GM12865 (cell line): ENCODE measurements at regions not wholly inside any gene's neighbourhood (a gene's known extent, or its start where the extent isn't known, plus 50 kb on each side); places are given as distances from the start of the nearest gene placed in this dataset.

Source experiments
- DNase-seq: peaks from one replicate; pipeline ENCODE4 v3.0.0; 2010; ENCODE audit warnings: low read depth
- H3K4me3 ChIP-seq: 2 replicates; pipeline ENCODE4 v1.5.1; 2011; ENCODE audit warnings: mild to moderate bottlenecking, low read depth, low read length, control low read depth
- TF ChIP-seq, protein P1 (sequence below): IDR thresholded peaks from 2 replicates; pipeline ENCODE4 v1.5.1; 2011; ENCODE audit warnings: low read length, control low read depth, low read depth, inconsistent platforms; ENCODE audit not compliant: insufficient read depth; ENCODE audit errors: missing control alignments

DNA sequence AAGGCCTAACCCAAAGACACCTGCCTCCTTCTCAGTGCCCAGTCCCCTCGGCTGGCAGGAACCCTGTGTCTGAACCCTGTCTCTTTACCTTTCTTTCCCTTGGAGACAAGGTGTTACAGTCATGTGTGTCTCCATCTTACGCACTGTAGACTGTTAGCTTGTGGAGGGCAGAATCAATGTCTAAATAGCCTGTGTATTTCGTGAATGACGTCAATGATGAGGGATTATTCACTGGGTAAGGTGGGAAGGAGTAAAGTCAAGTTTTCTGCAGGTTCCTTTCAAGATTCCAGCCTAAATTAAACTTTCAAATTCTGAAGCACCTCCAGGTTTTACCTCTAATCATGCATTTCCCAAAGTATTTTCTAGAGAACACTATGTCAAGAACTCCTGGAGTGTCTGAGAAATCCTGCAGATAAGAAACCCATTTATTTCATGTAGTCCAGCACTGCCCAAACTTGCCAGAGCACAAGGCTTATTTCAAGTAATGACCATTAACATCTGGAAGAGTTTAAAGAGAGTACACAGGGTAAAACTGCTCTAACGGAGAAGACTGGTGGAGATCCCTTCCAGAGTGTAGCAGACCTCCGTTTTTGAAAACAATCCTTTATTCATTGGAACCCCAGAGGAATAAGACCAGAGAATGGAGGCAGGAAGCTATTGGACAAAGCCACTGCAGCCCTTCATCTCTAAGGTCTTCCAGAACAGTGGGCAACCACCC lies 72.8 kb downstream of the KCNF1 start:
- TF ChIP-seq, protein P1, sequence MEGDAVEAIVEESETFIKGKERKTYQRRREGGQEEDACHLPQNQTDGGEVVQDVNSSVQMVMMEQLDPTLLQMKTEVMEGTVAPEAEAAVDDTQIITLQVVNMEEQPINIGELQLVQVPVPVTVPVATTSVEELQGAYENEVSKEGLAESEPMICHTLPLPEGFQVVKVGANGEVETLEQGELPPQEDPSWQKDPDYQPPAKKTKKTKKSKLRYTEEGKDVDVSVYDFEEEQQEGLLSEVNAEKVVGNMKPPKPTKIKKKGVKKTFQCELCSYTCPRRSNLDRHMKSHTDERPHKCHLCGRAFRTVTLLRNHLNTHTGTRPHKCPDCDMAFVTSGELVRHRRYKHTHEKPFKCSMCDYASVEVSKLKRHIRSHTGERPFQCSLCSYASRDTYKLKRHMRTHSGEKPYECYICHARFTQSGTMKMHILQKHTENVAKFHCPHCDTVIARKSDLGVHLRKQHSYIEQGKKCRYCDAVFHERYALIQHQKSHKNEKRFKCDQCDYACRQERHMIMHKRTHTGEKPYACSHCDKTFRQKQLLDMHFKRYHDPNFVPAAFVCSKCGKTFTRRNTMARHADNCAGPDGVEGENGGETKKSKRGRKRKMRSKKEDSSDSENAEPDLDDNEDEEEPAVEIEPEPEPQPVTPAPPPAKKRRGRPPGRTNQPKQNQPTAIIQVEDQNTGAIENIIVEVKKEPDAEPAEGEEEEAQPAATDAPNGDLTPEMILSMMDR: no peak
- DNase-seq: no peak

DNA sequence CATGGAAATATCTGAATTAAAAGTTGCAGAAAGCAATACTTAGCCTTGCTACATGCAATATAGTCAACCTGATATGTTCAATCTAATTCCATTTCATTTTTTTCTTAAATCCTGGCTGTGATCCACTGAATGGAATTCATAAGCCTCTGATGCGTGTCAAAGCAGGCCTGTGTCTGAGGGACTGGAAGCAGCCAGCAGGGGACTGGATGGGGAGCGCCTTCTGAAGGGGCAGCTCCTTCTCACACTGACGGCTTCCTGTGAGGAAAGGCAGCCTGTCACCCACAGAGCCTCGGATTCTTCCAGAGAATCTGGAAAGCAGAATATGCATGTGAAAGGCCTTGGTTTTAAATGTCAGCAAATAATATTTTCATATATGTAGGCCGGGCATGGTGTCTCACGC lies 73.5 kb downstream of the KCNF1 start:
- no peak for DNase-seq
- no peak overlapping the region for H3K4me3 ChIP-seq
- TF ChIP-seq, protein P1: no peak

More for the DNA sequence above, 72.8 kb downstream of the KCNF1 start:
- no peak overlapping the region for H3K4me3 ChIP-seq

DNA sequence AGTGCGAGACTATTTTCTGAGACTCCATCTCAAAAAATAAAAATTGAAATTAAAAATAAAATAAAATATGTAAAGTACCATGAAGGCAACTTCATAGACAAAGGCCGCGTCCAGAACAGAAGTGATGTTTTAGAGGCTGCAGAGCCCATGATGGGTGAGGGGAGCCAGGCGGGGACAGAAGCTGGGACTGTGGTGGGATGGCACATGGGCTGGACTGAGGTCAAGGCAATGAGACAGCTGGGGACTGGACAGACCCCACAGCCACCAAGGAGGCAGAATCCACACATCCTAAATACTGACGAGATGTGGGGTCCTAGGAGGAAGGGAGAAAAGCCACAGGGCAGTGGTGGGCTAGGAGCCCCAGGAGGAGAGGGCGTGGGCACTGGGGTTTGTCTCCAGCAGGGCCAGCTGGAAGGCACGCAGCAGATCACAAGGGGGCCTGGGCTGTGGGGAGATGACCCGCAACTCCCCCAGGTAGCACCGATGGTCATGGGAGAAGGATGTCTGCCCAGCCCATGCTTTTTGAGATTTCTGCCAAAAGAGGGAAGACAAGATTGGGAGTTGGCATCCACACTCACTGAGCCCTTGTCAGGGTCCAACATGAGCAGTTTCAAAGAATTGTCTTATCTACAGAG lies 74.3 kb downstream of the KCNF1 start:
- DNase-seq: no peak

DNA sequence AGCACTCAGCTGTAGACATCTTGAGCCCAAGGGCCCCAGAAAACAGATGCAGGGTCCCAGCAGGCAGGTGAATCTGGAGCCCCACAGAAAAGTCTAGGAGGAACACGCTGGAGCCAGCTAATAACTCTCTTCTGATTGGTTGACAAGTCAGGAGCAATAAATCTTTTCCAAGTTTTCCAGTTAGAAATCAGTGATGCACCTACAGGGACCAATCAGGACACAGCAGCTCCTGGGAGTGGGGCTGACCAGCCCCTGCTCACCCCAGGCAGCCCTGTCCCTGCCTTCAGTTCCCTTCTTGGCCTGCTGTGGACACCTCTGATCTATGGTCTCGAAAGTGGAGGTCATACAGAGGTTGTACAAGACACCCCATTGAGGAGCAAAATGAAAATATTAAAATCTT lies 75.7 kb downstream of the KCNF1 start:
- TF ChIP-seq, protein P1: no peak
- no peak for DNase-seq
- no peak overlapping the region for H3K4me3 ChIP-seq

More for the DNA sequence above, 74.3 kb downstream of the KCNF1 start:
- no peak overlapping the region for H3K4me3 ChIP-seq
- TF ChIP-seq, protein P1: no peak

DNA sequence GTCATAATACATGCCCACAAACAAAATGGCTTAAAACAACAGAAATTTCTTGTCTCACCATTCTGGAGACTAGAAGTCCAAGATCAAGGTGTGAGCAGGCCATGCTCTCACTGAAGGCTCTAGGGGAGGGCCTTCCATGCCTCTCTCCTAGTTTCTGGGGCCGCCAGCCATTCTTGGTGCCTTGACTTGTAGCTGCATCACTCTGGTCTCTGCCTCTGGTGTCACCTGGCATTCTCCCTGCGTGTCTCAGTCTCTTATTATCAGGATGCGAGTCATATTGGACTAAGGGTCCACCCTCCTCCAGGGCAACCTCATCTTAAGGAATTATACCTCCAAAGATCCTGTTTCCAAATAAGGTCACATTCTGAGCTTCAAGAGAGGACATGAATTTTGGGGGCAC lies 76.1 kb downstream of the KCNF1 start:
- no peak overlapping the region for H3K4me3 ChIP-seq
- no peak for DNase-seq
- TF ChIP-seq, protein P1: no peak

DNA sequence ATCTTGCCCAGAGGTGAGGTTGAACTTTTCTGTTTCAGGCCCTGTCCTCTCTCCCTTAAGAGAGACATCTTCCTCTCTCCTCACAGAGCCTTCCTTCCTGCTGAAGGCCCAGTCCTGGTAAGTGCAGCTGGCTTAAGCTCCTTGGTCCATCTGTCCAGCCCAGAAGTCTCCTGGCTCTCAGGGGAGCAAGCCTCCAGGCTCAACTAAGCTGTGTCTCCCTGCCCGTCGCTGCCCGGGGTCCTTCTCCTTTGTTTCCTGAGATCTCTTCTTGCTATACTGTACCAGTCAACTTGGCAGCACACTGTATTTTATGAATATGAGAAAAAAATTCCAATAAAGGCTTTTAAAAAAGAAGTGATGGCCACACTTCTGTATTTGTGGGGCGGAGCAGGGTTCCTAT lies 77.4 kb downstream of the KCNF1 start:
- TF ChIP-seq, protein P1: no peak
- no peak for DNase-seq
- H3K4me3 ChIP-seq: no peak overlapping the region
